HEK293 (cell line): ENCODE measurements at regions not wholly inside any gene's neighbourhood (a gene's known extent, or its start where the extent isn't known, plus 50 kb on each side); places are given as distances from the start of the nearest gene placed in this dataset.

ENCODE experiments used
- CTCF ChIA-PET: fragments of 350-600 bp; formaldehyde crosslinking; extraction: SDS; loops from one replicate; lab custom pipeline; 2021; ENCODE audit warnings: antibody characterized with exemption; lab: Yijun Ruan, JAX
- POLR2A ChIA-PET: fragments of 300-600 bp; formaldehyde crosslinking; extraction: SDS; loops from one replicate; lab custom pipeline; 2020; ENCODE audit warnings: antibody characterized with exemption, inconsistent platforms; lab: Yijun Ruan, JAX
- H3K27ac ChIP-seq: fragments of 200-500 bp; sonication (Bioruptor generic); 2 replicates; pipeline ENCODE4 v1.5.1; 2014; ENCODE audit warnings: low read depth, low read length, control low read depth, inconsistent platforms; ENCODE audit errors: extremely low read depth
- H3K36me3 ChIP-seq, 2 experiments: fragments of 200-500 bp in 1 of 2; sonication (Bioruptor generic) in 1 of 2; 1 replicate in 1 of 2; 2 replicates in 1 of 2; pipeline ENCODE4 v1.5.1; 2014 to 2017; ENCODE audit warnings: inconsistent platforms in 2 of 2, low read length in 2 of 2; ENCODE audit not compliant: control insufficient read depth in 2 of 2, insufficient read depth in 1 of 2
- H3K4me1 ChIP-seq: fragments of 200-500 bp; sonication (Bioruptor generic); 2 replicates; pipeline ENCODE4 v1.5.1; 2014; ENCODE audit warnings: mild to moderate bottlenecking, low read length, inconsistent platforms; ENCODE audit not compliant: control insufficient read depth, insufficient read depth
- H3K4me3 ChIP-seq: 2 replicates; pipeline ENCODE4 v1.5.1; 2011; ENCODE audit warnings: low read depth, mild to moderate bottlenecking, control low read depth, low read length, moderate library complexity
- H3K9me3 ChIP-seq: fragments of 200-500 bp; sonication (Bioruptor generic); 2 replicates; pipeline ENCODE4 v1.5.1; 2014; ENCODE audit warnings: low read depth, low read length, inconsistent platforms; ENCODE audit not compliant: control insufficient read depth, insufficient read depth
- GLIS2 ChIP-seq: fragments of 450-650 bp; formaldehyde crosslinking; IDR thresholded peaks from 2 replicates; pipeline ENCODE4 v1.5.1; 2016; ENCODE audit warnings: missing biosample characterization, missing genetic modification characterization
- HIC1 ChIP-seq: fragments of 450-650 bp; formaldehyde crosslinking; IDR thresholded peaks from 2 replicates; pipeline ENCODE4 v1.5.1; 2016; ENCODE audit warnings: missing biosample characterization, missing genetic modification characterization
- IKZF3 ChIP-seq: fragments of 450-650 bp; IDR thresholded peaks from 2 replicates; pipeline ENCODE4 v1.5.0; 2018; ENCODE audit warnings: missing biosample characterization, mild to moderate bottlenecking, missing genetic modification characterization, moderate library complexity
- INSM2 ChIP-seq: fragments of 450-650 bp; formaldehyde crosslinking; IDR thresholded peaks from 2 replicates; pipeline ENCODE4 v1.5.1; 2016; ENCODE audit warnings: missing biosample characterization, missing genetic modification characterization
- KLF1 ChIP-seq: fragments of 450-650 bp; formaldehyde crosslinking; IDR thresholded peaks from 2 replicates; pipeline ENCODE4 v1.5.1; 2016; ENCODE audit warnings: missing biosample characterization, missing genetic modification characterization
- KLF17 ChIP-seq: fragments of 450-650 bp; formaldehyde crosslinking; IDR thresholded peaks from 2 replicates; pipeline ENCODE4 v1.5.1; 2016; ENCODE audit warnings: missing biosample characterization, missing genetic modification characterization
- KLF9 ChIP-seq: fragments of 450-650 bp; formaldehyde crosslinking; IDR thresholded peaks from 2 replicates; pipeline ENCODE4 v1.5.1; 2016; ENCODE audit warnings: missing biosample characterization, missing genetic modification characterization, low read depth
- PATZ1 ChIP-seq: fragments of 450-650 bp; formaldehyde crosslinking; IDR thresholded peaks from 2 replicates; pipeline ENCODE4 v1.5.1; 2016; ENCODE audit warnings: missing biosample characterization, missing genetic modification characterization
- PRDM10 ChIP-seq: fragments of 450-650 bp; formaldehyde crosslinking; IDR thresholded peaks from 2 replicates; pipeline ENCODE4 v1.5.1; 2016; ENCODE audit warnings: missing biosample characterization, missing genetic modification characterization
- SP3 ChIP-seq: fragments of 450-650 bp; formaldehyde crosslinking; IDR thresholded peaks from 2 replicates; pipeline ENCODE4 v1.5.1; 2016; ENCODE audit warnings: missing biosample characterization, missing genetic modification characterization
- ZBTB17 ChIP-seq: fragments of 450-650 bp; formaldehyde crosslinking; IDR thresholded peaks from 2 replicates; pipeline ENCODE4 v1.5.1; 2016; ENCODE audit warnings: missing biosample characterization, missing genetic modification characterization
- ZBTB44 ChIP-seq: fragments of 450-650 bp; IDR thresholded peaks from 2 replicates; pipeline ENCODE4 v1.5.1; 2018; ENCODE audit warnings: missing biosample characterization, mild to moderate bottlenecking, missing genetic modification characterization
- ZFP37 ChIP-seq: fragments of 450-650 bp; formaldehyde crosslinking; IDR thresholded peaks from 2 replicates; pipeline ENCODE4 v1.5.1; 2016; ENCODE audit warnings: missing biosample characterization, missing genetic modification characterization
- ZNF10 ChIP-seq: fragments of 450-650 bp; formaldehyde crosslinking; IDR thresholded peaks from 2 replicates; pipeline ENCODE4 v1.5.1; 2017; ENCODE audit warnings: missing biosample characterization, missing genetic modification characterization
- ZNF121 ChIP-seq: fragments of 450-650 bp; formaldehyde crosslinking; IDR thresholded peaks from 2 replicates; pipeline ENCODE4 v1.5.1; 2016; ENCODE audit warnings: missing biosample characterization, missing genetic modification characterization
- ZNF324 ChIP-seq: fragments of 450-650 bp; formaldehyde crosslinking; IDR thresholded peaks from 2 replicates; pipeline ENCODE4 v1.5.1; 2016; ENCODE audit warnings: missing biosample characterization, missing genetic modification characterization
- ZNF335 ChIP-seq: fragments of 450-650 bp; formaldehyde crosslinking; conservative IDR thresholded peaks from 2 replicates; pipeline ENCODE4 v1.5.1; 2016; ENCODE audit warnings: missing biosample characterization, missing genetic modification characterization
- ZNF394 ChIP-seq: fragments of 450-650 bp; formaldehyde crosslinking; IDR thresholded peaks from 2 replicates; pipeline ENCODE4 v1.5.1; 2016; ENCODE audit warnings: missing biosample characterization, missing genetic modification characterization, mild to moderate bottlenecking, moderate library complexity, borderline replicate concordance
- ZNF600 ChIP-seq: fragments of 450-650 bp; formaldehyde crosslinking; IDR thresholded peaks from 2 replicates; pipeline ENCODE4 v1.5.1; 2016; ENCODE audit warnings: missing biosample characterization, missing genetic modification characterization
- ZNF670 ChIP-seq: fragments of 450-650 bp; formaldehyde crosslinking; IDR thresholded peaks from 2 replicates; pipeline ENCODE4 v1.5.1; 2016; ENCODE audit warnings: missing biosample characterization, missing genetic modification characterization, low read depth
- ZNF768 ChIP-seq: fragments of 450-650 bp; formaldehyde crosslinking; IDR thresholded peaks from 2 replicates; pipeline ENCODE4 v1.5.1; 2018; ENCODE audit warnings: missing biosample characterization, mild to moderate bottlenecking, missing genetic modification characterization

- 0 out of 2 replicates have a peak, but pooled peaks have one; percentile 9 for TF ChIP-seq HIC1 (tag by site-specific recombination)
- TF ChIP-seq ZNF324, result no peak
- no peak for TF ChIP-seq KLF17 (tag by site-specific recombination)
- TF ChIP-seq ZNF768 (tag by site-specific recombination), result no peak
- TF ChIP-seq IKZF3, result peak; percentile 90
- TF ChIP-seq SP3 (tag by site-specific recombination), result no peak
- TF ChIP-seq ZNF670, result no peak
- no peak for TF ChIP-seq PRDM10 (tag by site-specific recombination)
- TF ChIP-seq, all 188 proteins: peak for 19
Measured at GRCh38 chr22:46075764-46076531, 74.4 kb upstream of the PPARA start (continued).

- POLR2A ChIA-PET, result interaction anchor here (0.6 kb wide), 1 partner anchor 30 kb away, joined by 3 read pairs; no protein-coding TSS in a partner anchor
- Histone ChIP-seq H3K27ac (peak overlapping the region; percentile 56; the same call in 1 of the 2 replicates), H3K9me3 (no peaks in the 10 kb centered on the region), H3K4me3 (no peak overlapping the region), H3K4me1 (peaks cover 19% of the 10 kb centered on the region), H3K36me3 (peaks cover 5 to 28% of the 10 kb centered on the region in 2 experiments; a peak in 1 of 3 replicates)
- CTCF ChIA-PET, result interaction anchor here (0.7 to 4.9 kb wide), 5 partner anchors 40 to 82 kb away, joined by 3 to 24 read pairs (median 7); no protein-coding TSS in a partner anchor
- TF ChIP-seq ZNF121 (tag by site-specific recombination), result no peak
- peak; percentile 54; the same call in 1 of the 2 replicates for TF ChIP-seq ZNF394 (tag by site-specific recombination)
- TF ChIP-seq ZNF335 (tag by site-specific recombination), result peak; percentile 49
- peak; percentile 50 for TF ChIP-seq GLIS2 (tag by site-specific recombination)
- peak; percentile 37; the same call in 1 of the 2 replicates for TF ChIP-seq PATZ1 (tag by site-specific recombination)
- TF ChIP-seq ZNF600, result peak; percentile 71
- 0 out of 2 replicates have a peak, but pooled peaks have one; percentile 8 for TF ChIP-seq KLF9 (tag by site-specific recombination)
- TF ChIP-seq KLF1, result peak; percentile 48; the same call in 1 of the 2 replicates
- TF ChIP-seq ZFP37 (tag by site-specific recombination), result 0 out of 2 replicates have a peak, but pooled peaks have one; percentile 31
- TF ChIP-seq ZNF10 (tag by site-specific recombination), result peak; percentile 93
- TF ChIP-seq ZBTB44, result no peak
- TF ChIP-seq INSM2 (tag by site-specific recombination), result no peak
- peak; percentile 78 for TF ChIP-seq ZBTB17 (tag by site-specific recombination)
Measured at GRCh38 chr22:46076651-46077339, 73.5 kb upstream of the PPARA start.
